PC-9 (cell line): ENCODE measurements at regions not wholly inside any gene's neighbourhood (a gene's known extent, or its start where the extent isn't known, plus 50 kb on each side); places are given as distances from the start of the nearest gene placed in this dataset.

Experiments
- EZH2 ChIP-seq: fragments of 200-600 bp; sonication (generic); IDR thresholded peaks from 2 replicates; pipeline ENCODE4 v1.8.0; 2017; ENCODE audit warnings: antibody characterized with exemption, low read depth
- TF ChIP-seq, protein P1 (sequence below): fragments of 200-600 bp; sonication (generic); conservative IDR thresholded peaks from 2 replicates; pipeline ENCODE4 v1.6.1; 2017; ENCODE audit warnings: mixed run types, antibody characterized with exemption, mild to moderate bottlenecking, moderate library complexity

- TF ChIP-seq, protein P1, sequence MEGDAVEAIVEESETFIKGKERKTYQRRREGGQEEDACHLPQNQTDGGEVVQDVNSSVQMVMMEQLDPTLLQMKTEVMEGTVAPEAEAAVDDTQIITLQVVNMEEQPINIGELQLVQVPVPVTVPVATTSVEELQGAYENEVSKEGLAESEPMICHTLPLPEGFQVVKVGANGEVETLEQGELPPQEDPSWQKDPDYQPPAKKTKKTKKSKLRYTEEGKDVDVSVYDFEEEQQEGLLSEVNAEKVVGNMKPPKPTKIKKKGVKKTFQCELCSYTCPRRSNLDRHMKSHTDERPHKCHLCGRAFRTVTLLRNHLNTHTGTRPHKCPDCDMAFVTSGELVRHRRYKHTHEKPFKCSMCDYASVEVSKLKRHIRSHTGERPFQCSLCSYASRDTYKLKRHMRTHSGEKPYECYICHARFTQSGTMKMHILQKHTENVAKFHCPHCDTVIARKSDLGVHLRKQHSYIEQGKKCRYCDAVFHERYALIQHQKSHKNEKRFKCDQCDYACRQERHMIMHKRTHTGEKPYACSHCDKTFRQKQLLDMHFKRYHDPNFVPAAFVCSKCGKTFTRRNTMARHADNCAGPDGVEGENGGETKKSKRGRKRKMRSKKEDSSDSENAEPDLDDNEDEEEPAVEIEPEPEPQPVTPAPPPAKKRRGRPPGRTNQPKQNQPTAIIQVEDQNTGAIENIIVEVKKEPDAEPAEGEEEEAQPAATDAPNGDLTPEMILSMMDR: no peak
- no peak for TF ChIP-seq EZH2
Measured at GRCh38 chr4:35836596-35836995, 407.7 kb downstream of the ARAP2 start.
